GM21717 (cell line): ENCODE measurements at regions not wholly inside any gene's neighbourhood (a gene's known extent, or its start where the extent isn't known, plus 50 kb on each side); places are given as distances from the start of the nearest gene placed in this dataset.
"Not testable (repeated sequence)": the region's sequence is repeated elsewhere in the genome, so short reads cannot be mapped to it uniquely, and the experiment has no call there.

ENCODE experiments used
- ATAC-seq: cut with Tn5 transposase; IDR thresholded peaks from one replicate; pipeline ENCODE4 v1.9.1; 2021; ENCODE audit warnings: mild to moderate bottlenecking, moderate library complexity; ENCODE audit not compliant: unreplicated experiment

DNA sequence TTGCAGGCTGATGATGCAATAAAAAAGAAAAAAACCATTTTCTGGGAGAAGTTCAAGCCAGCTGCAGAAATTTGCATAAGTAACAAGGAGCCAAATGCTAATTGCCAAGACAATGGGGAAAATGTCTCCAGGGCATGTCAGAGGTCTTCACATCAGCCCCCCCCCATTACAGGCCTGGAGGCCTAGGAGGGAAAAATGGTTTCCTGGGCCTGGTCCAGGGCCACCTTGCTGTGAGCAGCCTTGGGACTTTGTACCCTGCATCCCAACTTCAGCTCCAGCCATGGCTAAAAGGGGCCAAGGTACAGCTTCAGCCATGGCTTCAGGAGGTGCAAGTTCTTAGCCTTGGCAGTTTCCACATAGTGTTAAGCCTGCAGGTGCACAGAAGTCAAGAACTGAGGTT is 160.0 kb upstream of the IRS4 start:
- ATAC-seq: not testable (repeated sequence)

DNA sequence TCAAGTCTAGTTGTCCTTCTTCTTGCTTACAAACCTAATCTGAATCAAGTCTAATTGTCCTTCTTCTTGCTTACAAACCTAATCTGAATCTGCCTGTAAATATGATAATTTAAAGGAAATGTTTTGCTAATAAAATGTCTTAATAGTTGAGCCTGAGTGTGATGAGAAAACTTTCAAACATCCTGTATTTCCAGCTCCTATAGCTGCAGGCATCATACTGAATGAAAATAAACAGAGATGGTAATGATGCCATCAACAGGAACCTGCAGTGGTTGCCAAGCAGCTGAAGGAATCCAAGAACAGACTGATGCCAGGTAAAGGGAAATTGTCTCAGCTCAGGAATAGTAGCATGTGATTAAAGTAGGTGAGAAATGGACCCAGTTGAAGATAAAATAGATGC is 156.1 kb upstream of the IRS4 start:
- no peak for ATAC-seq

DNA sequence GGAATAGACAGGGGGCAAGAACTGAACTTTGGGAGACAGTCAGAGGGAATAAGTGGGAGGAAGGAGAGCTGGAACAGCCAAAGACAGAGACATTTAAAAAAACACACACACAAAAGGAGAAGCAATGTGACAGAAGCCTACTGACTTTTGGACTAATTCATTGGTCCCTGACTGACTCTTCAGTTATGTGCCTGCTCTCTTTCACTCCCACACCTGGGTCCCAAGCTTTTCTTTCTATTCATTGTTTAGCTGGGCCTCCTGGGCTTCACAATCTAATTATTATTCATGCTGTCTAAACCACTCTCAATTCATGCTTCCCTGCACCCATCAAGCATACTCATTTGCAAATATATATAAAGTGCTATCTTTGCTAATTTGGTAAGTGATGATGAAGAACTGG is 139.2 kb upstream of the IRS4 start:
- ATAC-seq: no peak

DNA sequence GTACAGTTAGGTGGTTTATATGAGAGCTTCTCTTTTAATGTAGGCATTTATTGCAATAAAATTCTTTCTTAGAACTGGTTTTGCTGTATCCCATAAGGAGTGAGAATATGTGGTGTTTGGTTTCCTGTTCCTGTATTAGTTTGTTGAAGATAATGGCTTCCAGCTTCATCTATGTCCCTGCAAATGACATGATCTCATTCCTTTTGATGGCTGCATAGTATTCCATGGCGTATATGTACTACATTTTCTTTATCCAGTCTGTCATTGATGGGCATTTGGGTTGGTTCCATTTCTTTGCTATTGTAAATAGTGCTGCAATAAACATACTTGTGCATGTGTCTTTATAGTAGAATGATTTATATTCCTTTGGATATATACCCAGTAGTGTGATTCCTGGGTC is 106.7 kb upstream of the IRS4 start:
- ATAC-seq: not testable (repeated sequence)

- no peak for ATAC-seq
Observed at GRCh38 chrX:108833993-108834392, 97.6 kb upstream of the IRS4 start.

GRCh38 chrX:108811891-108812290 is 75.5 kb upstream of the IRS4 start:
- ATAC-seq: no peak

DNA sequence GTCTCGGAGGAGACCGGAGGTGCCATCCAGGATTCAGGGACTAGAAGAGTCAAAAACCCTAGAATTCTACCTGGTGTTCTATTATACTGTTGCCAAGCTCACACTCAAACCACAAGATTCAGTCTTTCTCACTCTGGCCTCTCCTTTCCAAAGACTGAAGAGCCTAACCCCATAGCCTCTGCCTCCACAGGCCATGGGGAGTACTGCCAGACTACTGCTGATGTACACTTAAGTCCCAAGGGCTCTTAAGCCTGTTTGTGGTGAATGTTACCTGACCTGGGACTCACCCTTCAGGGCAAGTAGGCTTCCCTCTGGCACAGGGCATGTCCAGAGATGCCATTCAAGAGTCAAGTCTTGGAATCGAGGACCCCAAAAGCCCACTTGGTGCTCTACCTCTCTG is 58.9 kb upstream of the IRS4 start:
- no peak for ATAC-seq
